Mononuclear cell (primary cell): ENCODE measurements at regions not wholly inside any gene's neighbourhood (a gene's known extent, or its start where the extent isn't known, plus 50 kb on each side); places are given as distances from the start of the nearest gene placed in this dataset.
"Not testable (repeated sequence)": the region's sequence is repeated elsewhere in the genome, so short reads cannot be mapped to it uniquely, and the experiment has no call there.

ENCODE experiments used
- H3K27me3 ChIP-seq: 2 replicates; pipeline ENCODE4 v1.6.0; 2011; ENCODE audit warnings: low read length, control low read depth; ENCODE audit not compliant: insufficient read depth
- H3K4me1 ChIP-seq: 2 replicates; pipeline ENCODE4 v1.5.1; 2011; ENCODE audit warnings: mild to moderate bottlenecking, low read length, control low read depth; ENCODE audit not compliant: insufficient read depth
- H3K4me3 ChIP-seq: 2 replicates; pipeline ENCODE4 v1.5.1; 2011; ENCODE audit warnings: mild to moderate bottlenecking, low read length, moderate library complexity
- H3K9me3 ChIP-seq: 2 replicates; pipeline ENCODE4 v1.5.1; 2011; ENCODE audit warnings: low read depth, mild to moderate bottlenecking, control low read depth, low read length

GRCh38 chr5:163569284-163569683 is 63.9 kb downstream of the MAT2B start:
- Histone ChIP-seq H3K4me1 (peaks cover 14% of the 10 kb centered on the region), H3K9me3 (no peaks in the 10 kb centered on the region), H3K4me3 (no peak overlapping the region), H3K27me3 (peaks cover 39% of the 10 kb centered on the region)

DNA sequence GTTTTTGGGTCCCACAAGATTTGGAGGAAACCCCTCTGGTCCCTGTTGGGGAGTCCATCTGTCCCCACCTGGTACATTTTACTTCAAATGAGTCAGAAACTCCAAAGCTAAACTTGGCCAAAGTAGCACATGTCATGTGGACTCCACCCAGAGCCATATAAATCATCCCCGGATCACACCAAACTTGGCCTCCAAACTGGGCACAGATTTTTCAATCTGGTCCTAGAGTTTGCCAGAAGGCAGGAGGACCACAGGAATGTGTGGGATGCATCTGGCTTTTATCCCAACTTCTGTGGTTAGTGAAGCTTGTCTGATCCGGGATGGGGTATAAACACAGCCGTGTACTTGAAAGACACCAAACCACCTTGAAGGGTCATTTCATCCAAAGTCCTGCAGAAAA is 66.3 kb downstream of the MAT2B start:
- Histone ChIP-seq H3K9me3 (no peaks in the 10 kb centered on the region), H3K27me3 (peaks cover 15% of the 10 kb centered on the region), H3K4me3 (no peak overlapping the region), H3K4me1 (peaks cover under 1% of the 10 kb centered on the region)

DNA sequence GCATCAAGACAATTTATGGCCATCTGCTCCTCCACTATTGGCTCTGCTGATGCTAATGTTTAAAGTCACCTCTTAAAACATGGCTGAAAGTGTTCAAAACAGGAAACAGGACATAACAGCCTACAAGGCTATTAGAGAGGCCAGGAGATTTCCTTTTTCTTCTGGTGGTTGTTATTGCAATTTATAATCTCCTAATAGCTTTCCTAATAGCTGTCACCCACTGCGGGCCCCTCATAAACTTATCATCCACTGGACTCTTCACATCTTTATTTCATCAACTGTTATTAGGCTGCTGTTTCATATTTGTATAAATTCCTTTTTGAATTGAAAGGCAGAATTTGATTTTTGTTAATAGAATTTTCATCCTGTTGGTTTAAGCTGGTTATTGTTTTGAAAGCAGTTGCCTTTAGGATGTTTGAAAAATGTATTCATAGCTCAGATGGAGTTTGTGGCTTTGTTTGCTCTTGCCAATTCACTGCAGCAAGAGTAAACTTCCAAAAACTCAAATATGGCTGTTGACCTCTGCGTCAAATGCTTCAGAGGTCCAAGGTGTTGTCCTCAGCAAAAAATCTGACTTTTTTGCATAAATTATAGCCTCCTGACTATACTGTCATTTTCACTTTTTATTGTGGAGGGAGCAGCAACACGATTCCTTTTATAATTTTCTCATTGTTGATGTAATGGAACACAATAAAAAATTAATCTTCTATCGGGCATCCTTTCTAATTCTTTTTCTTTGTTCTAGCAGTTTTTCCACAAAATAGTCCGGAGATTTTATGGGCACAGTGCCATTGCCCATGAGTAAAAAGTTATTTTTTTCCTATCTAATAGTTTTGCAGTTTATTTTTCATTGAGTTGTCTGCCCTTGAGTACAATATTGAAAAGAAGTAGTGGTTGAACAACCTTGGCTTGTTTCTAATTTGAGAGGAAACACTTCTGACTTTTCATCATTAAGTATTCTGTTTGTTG is 69.3 kb downstream of the MAT2B start:
- Histone ChIP-seq H3K4me3 (no peak overlapping the region), H3K27me3 (no peaks in the 10 kb centered on the region), H3K9me3 (no peaks in the 10 kb centered on the region), H3K4me1 (no peaks in the 10 kb centered on the region)

DNA sequence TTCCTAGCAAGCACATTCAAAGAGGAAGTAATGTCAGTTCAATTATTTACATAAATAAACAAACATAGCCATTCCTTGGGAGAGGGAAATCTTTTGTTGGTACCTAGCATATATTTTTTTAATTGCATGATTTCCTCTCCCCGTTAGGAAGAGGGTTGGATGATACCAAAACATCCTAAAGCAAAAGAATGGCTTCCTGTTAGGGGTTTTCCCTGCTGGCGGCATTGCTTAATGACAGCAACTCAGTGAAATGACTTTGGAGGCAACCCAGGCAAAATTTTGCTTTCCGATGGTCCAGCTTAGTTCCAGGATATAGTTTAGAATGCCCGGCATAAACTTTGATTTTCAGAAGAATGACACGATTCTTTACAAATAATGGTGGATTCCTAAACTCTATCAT is 73.2 kb downstream of the MAT2B start:
- no peaks in the 10 kb centered on the region for H3K27me3 ChIP-seq
- H3K4me3 ChIP-seq, result no peak overlapping the region
- no peaks in the 10 kb centered on the region for H3K4me1 ChIP-seq
- no peaks in the 10 kb centered on the region for H3K9me3 ChIP-seq

GRCh38 chr5:163579729-163580128 is 74.3 kb downstream of the MAT2B start:
- Histone ChIP-seq H3K27me3 (no peaks in the 10 kb centered on the region), H3K4me3 (no peak overlapping the region), H3K9me3 (no peaks in the 10 kb centered on the region), H3K4me1 (no peaks in the 10 kb centered on the region)

DNA sequence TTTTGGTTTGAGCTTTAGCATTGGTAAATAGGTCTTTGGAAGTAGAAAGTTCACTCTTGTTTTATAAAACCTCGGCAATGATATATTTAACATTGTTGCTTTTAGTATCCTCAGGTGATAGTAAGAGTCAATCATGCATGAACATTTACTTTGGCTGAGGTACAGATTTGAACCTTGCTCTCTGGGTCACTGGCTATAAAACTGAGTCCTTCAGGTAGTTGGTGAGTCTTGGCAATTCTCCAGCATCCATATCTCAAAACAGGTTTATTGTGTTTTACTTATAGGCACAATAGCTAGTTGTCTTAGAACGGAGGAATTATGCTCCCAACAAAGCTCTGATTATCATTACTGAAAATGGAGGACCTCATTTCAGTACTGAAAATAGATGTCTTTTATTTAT is 75.1 kb downstream of the MAT2B start:
- Histone ChIP-seq H3K27me3 (no peaks in the 10 kb centered on the region), H3K9me3 (no peaks in the 10 kb centered on the region), H3K4me3 (no peak overlapping the region), H3K4me1 (no peaks in the 10 kb centered on the region)

DNA sequence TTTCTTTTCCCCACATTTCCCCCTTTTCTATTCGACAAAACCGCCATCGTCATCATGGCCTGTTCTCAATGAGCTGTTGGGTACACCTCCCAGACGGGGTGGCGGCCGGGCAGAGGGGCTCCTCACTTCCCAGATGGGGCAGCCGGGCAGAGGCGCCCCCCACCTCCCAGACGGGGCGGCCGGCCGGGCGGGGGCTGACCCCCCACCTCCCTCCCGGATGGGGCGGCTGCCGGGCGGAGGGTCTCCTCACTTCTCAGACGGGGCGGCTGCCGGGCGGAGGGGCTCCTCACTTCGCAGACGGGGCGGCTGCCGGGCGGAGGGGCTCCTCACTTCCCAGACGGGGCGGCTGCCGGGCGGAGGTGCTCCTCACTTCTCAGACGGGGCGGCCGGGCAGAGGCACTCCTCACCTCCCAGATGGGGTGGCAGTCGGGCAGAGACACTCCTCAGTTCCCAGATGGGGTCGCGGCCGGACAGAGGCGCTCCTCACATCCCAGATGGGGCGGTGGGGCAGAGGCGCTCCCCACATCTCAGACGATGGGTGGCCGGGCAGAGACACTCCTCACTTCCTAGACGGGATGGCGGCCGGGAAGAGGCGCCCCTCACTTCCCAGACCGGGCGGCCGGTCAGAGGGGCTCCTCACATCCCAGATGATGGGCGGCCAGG is 78.2 kb downstream of the MAT2B start:
- not testable (repeated sequence) for H3K4me1 ChIP-seq, H3K27me3 ChIP-seq, H3K9me3 ChIP-seq, H3K4me3 ChIP-seq

GRCh38 chr5:163585206-163585605 is 79.8 kb downstream of the MAT2B start:
- Histone ChIP-seq H3K4me1 (no peaks in the 10 kb centered on the region), H3K4me3 (no peak overlapping the region), H3K9me3 (no peaks in the 10 kb centered on the region), H3K27me3 (no peaks in the 10 kb centered on the region)

DNA sequence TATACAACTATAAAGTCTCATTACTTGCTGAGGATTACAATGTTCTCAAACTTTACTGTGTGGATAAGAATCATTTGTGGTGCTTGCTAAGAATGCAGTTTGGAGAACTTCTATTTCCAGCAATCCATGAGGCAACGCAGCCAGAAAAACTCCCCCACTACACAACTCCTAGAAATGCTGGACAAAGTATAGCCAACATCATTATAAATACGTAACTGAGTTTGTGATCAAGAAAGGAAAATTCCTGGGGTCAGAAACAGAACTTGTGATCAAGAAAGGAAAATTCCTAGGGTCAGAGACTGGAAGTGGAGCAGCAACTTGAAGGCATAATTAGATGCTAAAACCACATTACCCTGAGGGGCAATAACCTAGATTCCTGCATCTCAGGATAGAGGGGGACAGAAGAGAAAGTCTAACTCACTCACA is 81.1 kb downstream of the MAT2B start:
- Histone ChIP-seq H3K27me3 (no peaks in the 10 kb centered on the region), H3K4me1 (no peaks in the 10 kb centered on the region), H3K9me3 (no peaks in the 10 kb centered on the region), H3K4me3 (no peak overlapping the region)

- Histone ChIP-seq H3K9me3 (no peaks in the 10 kb centered on the region), H3K4me3 (no peak overlapping the region), H3K4me1 (no peaks in the 10 kb centered on the region), H3K27me3 (no peaks in the 10 kb centered on the region)
Measured at GRCh38 chr5:163594951-163595350, 89.5 kb downstream of the MAT2B start.

DNA sequence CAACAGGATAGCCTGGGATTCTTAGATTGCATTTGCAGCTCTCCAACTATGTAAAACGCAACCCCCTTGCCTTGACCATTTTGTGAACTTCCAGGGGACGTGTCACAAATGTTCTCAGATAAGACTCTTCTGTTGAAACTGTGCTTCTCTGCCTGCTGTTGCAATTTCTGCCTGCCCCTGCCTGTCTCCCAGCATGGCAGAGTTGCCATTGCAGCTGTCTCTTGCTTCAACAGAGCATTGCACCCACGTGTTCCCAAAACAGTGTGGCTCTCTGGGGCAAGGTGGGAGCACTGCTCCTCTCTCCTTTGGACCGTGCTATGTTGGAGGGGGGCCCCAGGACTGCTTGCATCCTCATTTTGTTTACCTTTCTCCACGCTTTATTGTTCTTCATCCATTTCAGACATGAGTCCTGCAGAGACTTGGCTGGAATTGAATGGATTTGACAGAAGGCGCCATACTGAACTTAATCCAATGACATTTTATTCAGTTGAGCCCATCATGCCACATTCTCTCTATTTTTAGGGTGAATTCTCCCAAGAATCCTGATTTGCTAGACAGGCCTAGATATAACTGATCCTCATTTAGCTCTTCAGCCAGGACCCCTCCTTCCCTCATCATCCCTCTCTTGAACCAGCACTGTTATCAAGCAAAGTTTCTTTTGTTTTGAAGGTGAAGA is 90.7 kb downstream of the MAT2B start:
- Histone ChIP-seq H3K9me3 (no peaks in the 10 kb centered on the region), H3K27me3 (no peaks in the 10 kb centered on the region), H3K4me1 (no peaks in the 10 kb centered on the region), H3K4me3 (no peak overlapping the region)

- Histone ChIP-seq H3K9me3 (no peaks in the 10 kb centered on the region), H3K4me1 (no peaks in the 10 kb centered on the region), H3K4me3 (no peak overlapping the region), H3K27me3 (no peaks in the 10 kb centered on the region)
Measured at GRCh38 chr5:163596608-163597315, 91.3 kb downstream of the MAT2B start.

- Histone ChIP-seq H3K9me3 (no peaks in the 10 kb centered on the region), H3K4me1 (no peaks in the 10 kb centered on the region), H3K4me3 (no peak overlapping the region), H3K27me3 (no peaks in the 10 kb centered on the region)
Measured at GRCh38 chr5:163604013-163604412, 98.6 kb downstream of the MAT2B start.

DNA sequence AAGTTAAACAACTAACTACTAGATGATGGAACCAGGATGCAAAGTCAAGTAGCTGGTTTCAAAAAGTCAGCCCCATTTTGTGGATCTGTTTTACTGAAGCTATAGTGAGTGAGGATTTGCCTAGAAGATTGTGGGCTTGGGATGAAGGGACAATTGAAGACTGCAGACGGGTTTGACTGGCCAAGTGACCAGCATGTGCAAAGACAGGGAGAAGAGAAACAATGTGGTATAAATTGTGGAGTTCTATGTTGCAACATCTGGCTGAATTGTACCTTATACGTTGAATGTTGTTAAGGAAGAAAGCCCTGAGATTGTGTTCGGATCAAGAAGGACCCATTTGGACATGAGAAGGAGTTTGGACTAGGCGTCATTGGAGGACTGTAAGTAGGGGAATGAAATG is 101.8 kb downstream of the MAT2B start:
- Histone ChIP-seq H3K9me3 (no peaks in the 10 kb centered on the region), H3K4me3 (no peak overlapping the region), H3K4me1 (no peaks in the 10 kb centered on the region), H3K27me3 (no peaks in the 10 kb centered on the region)

DNA sequence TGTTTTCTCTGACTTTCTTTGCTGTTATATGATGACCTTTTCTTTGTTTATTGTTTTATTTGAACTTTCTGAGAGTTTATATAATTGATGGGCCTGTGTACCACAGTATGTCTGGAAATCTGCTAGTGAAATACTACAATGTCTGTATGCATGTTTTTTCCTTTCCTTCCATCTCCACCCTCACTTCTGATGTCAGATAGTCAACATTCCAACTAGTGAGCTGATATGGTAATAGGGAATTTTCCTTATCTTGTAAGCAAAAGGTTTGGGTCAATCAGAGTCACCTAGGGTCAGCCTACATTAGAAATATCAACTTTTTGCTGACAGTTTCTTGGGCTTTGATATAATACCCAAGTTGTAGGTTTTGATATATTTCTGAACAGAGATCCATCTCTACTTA is 103.2 kb downstream of the MAT2B start:
- Histone ChIP-seq H3K4me3 (no peak overlapping the region), H3K9me3 (no peaks in the 10 kb centered on the region), H3K4me1 (no peaks in the 10 kb centered on the region), H3K27me3 (no peaks in the 10 kb centered on the region)
